ENCODE measurements at regions not wholly inside any gene's neighbourhood (a gene's known extent, or its start where the extent isn't known, plus 50 kb on each side); places are given as distances from the start of the nearest gene placed in this dataset.
"Not testable (repeated sequence)": the region's sequence is repeated elsewhere in the genome, so short reads cannot be mapped to it uniquely, and the experiment has no call there.

DNA sequence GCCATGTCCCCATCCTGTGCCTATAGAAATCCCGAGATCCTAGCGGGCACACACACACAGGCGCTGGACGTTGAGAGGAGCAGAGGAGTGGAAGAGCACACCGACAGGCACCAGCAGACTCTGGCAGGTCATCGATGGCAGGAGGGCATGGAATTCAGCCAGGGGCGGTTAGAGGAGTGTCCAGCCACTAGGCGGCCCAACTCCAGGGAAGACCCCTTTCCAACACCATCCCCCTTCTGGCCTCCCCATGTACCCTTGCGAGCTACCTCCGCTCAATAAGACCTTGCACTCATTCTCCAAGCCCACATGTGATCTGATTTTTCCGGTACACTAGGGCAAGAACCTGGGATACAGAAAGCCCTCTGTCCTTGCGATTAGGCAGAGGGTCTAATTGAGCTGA is 356.0 kb upstream of the DPP6 start:
- no peak overlapping the region for H3K9ac ChIP-seq (ENCODE audit: low read length)
- H2AFZ ChIP-seq (ENCODE audit: low read depth, low read length): no peak overlapping the region
- no peaks in the 10 kb centered on the region for H3K79me2 ChIP-seq (ENCODE audit: low read length)
- no peaks in the 10 kb centered on the region for H3K27me3 ChIP-seq (ENCODE audit: low read depth, low read length)
- no peak overlapping the region for H3K27ac ChIP-seq (ENCODE audit: low read length)
- TF ChIP-seq, protein P1, sequence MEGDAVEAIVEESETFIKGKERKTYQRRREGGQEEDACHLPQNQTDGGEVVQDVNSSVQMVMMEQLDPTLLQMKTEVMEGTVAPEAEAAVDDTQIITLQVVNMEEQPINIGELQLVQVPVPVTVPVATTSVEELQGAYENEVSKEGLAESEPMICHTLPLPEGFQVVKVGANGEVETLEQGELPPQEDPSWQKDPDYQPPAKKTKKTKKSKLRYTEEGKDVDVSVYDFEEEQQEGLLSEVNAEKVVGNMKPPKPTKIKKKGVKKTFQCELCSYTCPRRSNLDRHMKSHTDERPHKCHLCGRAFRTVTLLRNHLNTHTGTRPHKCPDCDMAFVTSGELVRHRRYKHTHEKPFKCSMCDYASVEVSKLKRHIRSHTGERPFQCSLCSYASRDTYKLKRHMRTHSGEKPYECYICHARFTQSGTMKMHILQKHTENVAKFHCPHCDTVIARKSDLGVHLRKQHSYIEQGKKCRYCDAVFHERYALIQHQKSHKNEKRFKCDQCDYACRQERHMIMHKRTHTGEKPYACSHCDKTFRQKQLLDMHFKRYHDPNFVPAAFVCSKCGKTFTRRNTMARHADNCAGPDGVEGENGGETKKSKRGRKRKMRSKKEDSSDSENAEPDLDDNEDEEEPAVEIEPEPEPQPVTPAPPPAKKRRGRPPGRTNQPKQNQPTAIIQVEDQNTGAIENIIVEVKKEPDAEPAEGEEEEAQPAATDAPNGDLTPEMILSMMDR (IDR thresholded peaks at IDR 0.05; ENCODE audit: low read depth, low read length): no peak
- no peak for TF ChIP-seq EZH2phosphoT487 (IDR thresholded peaks at IDR 0.05; ENCODE audit: low read depth)
- no peaks in the 10 kb centered on the region for H3K4me1 ChIP-seq (ENCODE audit: low read length)
- H3K4me3 ChIP-seq (ENCODE audit: low read length): no peak overlapping the region
- H3K36me3 ChIP-seq (replicated peaks; ENCODE audit: low read depth, low read length): no peaks in the 10 kb centered on the region
- no peaks in the 10 kb centered on the region for H4K20me1 ChIP-seq (ENCODE audit: insufficient read depth, low read length)
- H3K9me3 ChIP-seq (ENCODE audit: insufficient read depth, low read length): no peaks in the 10 kb centered on the region
- H3K4me2 ChIP-seq (ENCODE audit: low read length): no peak overlapping the region

DNA sequence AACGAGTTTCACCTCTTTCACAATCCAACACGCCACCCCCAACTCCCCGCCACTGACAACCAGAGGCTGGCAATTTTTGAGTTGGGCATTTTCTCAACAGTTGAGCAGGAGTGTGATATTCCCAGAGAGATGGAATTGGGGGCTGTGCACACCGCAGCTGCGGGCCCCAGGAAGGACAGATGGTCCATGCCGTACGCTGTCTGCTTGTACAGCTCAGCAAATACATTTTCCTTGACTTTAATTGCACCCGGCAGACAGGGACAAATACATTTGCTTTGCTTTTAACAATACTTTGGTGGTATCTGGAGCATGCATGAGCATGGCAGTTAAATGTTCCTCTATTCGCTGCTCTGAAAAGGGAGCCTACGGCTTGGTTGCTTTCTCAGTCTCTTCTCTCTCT is 354.2 kb upstream of the DPP6 start:
- TF ChIP-seq, protein P1 (IDR thresholded peaks at IDR 0.05; ENCODE audit: low read depth, low read length): no peak
- no peak for TF ChIP-seq EZH2phosphoT487 (IDR thresholded peaks at IDR 0.05; ENCODE audit: low read depth)
- Histone ChIP-seq H4K20me1 (ENCODE audit: insufficient read depth, low read length) (no peaks in the 10 kb centered on the region), H3K36me3 (replicated peaks; ENCODE audit: low read depth, low read length) (no peaks in the 10 kb centered on the region), H2AFZ (ENCODE audit: low read depth, low read length) (no peak overlapping the region), H3K9me3 (ENCODE audit: insufficient read depth, low read length) (no peaks in the 10 kb centered on the region), H3K9ac (ENCODE audit: low read length) (no peak overlapping the region), H3K27ac (ENCODE audit: low read length) (no peak overlapping the region), H3K79me2 (ENCODE audit: low read length) (no peaks in the 10 kb centered on the region), H3K4me2 (ENCODE audit: low read length) (no peak overlapping the region), H3K4me1 (ENCODE audit: low read length) (no peaks in the 10 kb centered on the region), H3K4me3 (ENCODE audit: low read length) (no peak overlapping the region), H3K27me3 (ENCODE audit: low read depth, low read length) (no peaks in the 10 kb centered on the region)

DNA sequence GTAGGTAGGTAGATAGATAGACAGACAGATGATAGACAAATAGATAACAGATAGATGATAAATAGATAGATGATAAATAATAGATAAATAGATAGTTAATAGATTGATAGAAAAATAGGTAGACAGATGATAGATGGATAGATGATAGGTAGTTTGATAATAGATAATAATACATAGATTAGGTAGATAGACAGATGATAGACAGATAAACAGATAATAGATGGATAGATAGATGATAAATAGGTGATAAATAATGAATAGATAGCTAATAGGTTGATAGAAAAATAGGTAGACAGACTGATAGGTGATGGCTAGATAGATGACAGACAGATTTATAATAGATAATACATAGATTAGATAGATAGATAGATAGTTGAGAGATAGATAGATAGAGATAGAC is 350.5 kb upstream of the DPP6 start:
- Histone ChIP-seq H3K79me2 (ENCODE audit: low read length) (no peaks in the 10 kb centered on the region), H3K4me2 (ENCODE audit: low read length) (no peak overlapping the region), H2AFZ (ENCODE audit: low read depth, low read length) (no peak overlapping the region), H3K27ac (ENCODE audit: low read length) (no peak overlapping the region), H3K9me3 (ENCODE audit: insufficient read depth, low read length) (no peaks in the 10 kb centered on the region), H3K4me1 (ENCODE audit: low read length) (no peaks in the 10 kb centered on the region), H3K27me3 (ENCODE audit: low read depth, low read length) (no peaks in the 10 kb centered on the region), H3K9ac (ENCODE audit: low read length) (no peak overlapping the region), H3K36me3 (replicated peaks; ENCODE audit: low read depth, low read length) (no peaks in the 10 kb centered on the region), H4K20me1 (ENCODE audit: insufficient read depth, low read length) (no peaks in the 10 kb centered on the region), H3K4me3 (ENCODE audit: low read length) (no peak overlapping the region)
- no peak for TF ChIP-seq EZH2phosphoT487 (IDR thresholded peaks at IDR 0.05; ENCODE audit: low read depth)
- TF ChIP-seq, protein P1 (IDR thresholded peaks at IDR 0.05; ENCODE audit: low read depth, low read length): no peak

DNA sequence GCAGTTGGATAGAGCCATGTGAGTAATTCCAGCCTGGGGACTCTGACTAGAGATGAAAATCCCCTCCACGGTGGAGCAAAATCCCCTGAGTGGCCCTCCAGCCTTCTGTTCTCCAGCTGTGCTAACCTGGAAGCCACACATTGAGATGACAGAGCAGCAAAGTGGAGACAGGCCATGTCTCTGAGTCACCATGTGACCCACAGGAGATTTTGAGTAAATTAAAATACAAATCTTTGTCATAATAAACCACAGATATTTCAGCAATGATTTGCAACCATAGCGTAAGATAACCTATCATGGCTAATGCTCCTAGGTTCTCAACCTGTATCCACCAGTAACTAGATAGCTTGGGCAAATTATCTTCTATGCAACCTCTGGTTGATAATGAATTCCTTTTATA is 328.3 kb upstream of the DPP6 start:
- H4K20me1 ChIP-seq (ENCODE audit: insufficient read depth, low read length); H3K4me1 ChIP-seq (ENCODE audit: low read length); H3K9ac ChIP-seq (ENCODE audit: low read length); H3K27ac ChIP-seq (ENCODE audit: low read length); H3K9me3 ChIP-seq (ENCODE audit: insufficient read depth, low read length); H2AFZ ChIP-seq (ENCODE audit: low read depth, low read length); H3K27me3 ChIP-seq (ENCODE audit: low read depth, low read length); H3K36me3 ChIP-seq (replicated peaks; ENCODE audit: low read depth, low read length); H3K79me2 ChIP-seq (ENCODE audit: low read length); H3K4me3 ChIP-seq (ENCODE audit: low read length); H3K4me2 ChIP-seq (ENCODE audit: low read length): not testable (repeated sequence)

DNA sequence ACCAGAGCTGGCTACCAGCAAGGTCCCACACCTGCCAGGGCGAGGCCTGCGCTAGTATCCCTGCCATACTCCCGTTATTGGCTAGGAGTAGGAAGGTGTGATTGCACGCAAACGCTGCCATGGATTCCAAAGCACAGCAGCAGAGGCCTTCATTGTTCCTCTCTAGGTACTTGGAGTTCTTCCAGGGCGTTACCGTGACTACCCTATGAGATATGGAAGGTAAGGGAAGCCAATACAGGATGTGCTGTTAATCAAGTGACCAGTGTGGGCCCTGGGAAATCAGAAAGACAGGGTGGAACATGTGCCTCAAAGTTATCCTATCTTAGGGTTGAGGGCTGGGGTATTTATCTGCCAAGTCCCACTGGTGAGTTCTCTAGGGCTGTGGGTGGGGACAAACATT is 320.7 kb upstream of the DPP6 start:
- not testable (repeated sequence) for H3K27me3 ChIP-seq (ENCODE audit: low read depth, low read length); H3K4me2 ChIP-seq (ENCODE audit: low read length); H3K79me2 ChIP-seq (ENCODE audit: low read length); H3K4me1 ChIP-seq (ENCODE audit: low read length); H3K36me3 ChIP-seq (replicated peaks; ENCODE audit: low read depth, low read length); H3K9ac ChIP-seq (ENCODE audit: low read length); H3K27ac ChIP-seq (ENCODE audit: low read length); H3K4me3 ChIP-seq (ENCODE audit: low read length); H2AFZ ChIP-seq (ENCODE audit: low read depth, low read length); H4K20me1 ChIP-seq (ENCODE audit: insufficient read depth, low read length); H3K9me3 ChIP-seq (ENCODE audit: insufficient read depth, low read length)

GRCh38 chr7:153743434-153743833 is 308.8 kb upstream of the DPP6 start:
- not testable (repeated sequence) for H3K27ac ChIP-seq (ENCODE audit: low read length); H3K27me3 ChIP-seq (ENCODE audit: low read depth, low read length); H4K20me1 ChIP-seq (ENCODE audit: insufficient read depth, low read length); H3K4me3 ChIP-seq (ENCODE audit: low read length); H3K4me1 ChIP-seq (ENCODE audit: low read length); H3K36me3 ChIP-seq (replicated peaks; ENCODE audit: low read depth, low read length); H2AFZ ChIP-seq (ENCODE audit: low read depth, low read length); H3K9ac ChIP-seq (ENCODE audit: low read length); H3K4me2 ChIP-seq (ENCODE audit: low read length); H3K79me2 ChIP-seq (ENCODE audit: low read length); H3K9me3 ChIP-seq (ENCODE audit: insufficient read depth, low read length)

DNA sequence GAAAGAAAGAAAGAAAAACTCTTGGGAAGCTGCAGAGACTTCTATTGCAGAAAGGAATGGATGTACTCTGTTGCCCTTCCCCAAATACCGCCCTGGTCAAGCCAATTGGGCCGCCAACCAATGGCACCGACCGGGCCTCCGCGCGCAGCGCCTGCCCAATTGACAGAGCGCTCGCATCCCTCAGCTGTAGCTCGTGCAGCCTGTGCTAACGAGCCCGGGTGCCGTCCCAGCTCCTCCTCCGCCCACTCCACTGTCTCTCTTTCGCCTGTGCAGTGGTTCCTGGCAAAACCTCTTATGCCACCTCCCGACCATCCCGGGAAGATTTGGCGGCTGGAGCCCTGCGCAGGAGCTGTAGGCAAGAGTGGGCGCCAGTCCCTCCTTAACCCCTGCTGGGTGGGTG is 304.2 kb upstream of the DPP6 start:
- H3K27ac ChIP-seq (ENCODE audit: low read length); H3K4me2 ChIP-seq (ENCODE audit: low read length); H2AFZ ChIP-seq (ENCODE audit: low read depth, low read length); H3K4me1 ChIP-seq (ENCODE audit: low read length); H3K27me3 ChIP-seq (ENCODE audit: low read depth, low read length); H3K9ac ChIP-seq (ENCODE audit: low read length); H3K79me2 ChIP-seq (ENCODE audit: low read length); H3K4me3 ChIP-seq (ENCODE audit: low read length); H4K20me1 ChIP-seq (ENCODE audit: insufficient read depth, low read length); H3K9me3 ChIP-seq (ENCODE audit: insufficient read depth, low read length); H3K36me3 ChIP-seq (replicated peaks; ENCODE audit: low read depth, low read length): not testable (repeated sequence)
